Globus pallidus (tissue), 1 donor: ENCODE measurements at regions not wholly inside any gene's neighbourhood (a gene's known extent, or its start where the extent isn't known, plus 50 kb on each side); places are given as distances from the start of the nearest gene placed in this dataset.
"Not testable (repeated sequence)": the region's sequence is repeated elsewhere in the genome, so short reads cannot be mapped to it uniquely, and the experiment has no call there.

Experiments used
- DNase-seq: peaks from one replicate; pipeline ENCODE4 v3.0.0-alpha.2; 2015; ENCODE audit warnings: low spot score

DNA sequence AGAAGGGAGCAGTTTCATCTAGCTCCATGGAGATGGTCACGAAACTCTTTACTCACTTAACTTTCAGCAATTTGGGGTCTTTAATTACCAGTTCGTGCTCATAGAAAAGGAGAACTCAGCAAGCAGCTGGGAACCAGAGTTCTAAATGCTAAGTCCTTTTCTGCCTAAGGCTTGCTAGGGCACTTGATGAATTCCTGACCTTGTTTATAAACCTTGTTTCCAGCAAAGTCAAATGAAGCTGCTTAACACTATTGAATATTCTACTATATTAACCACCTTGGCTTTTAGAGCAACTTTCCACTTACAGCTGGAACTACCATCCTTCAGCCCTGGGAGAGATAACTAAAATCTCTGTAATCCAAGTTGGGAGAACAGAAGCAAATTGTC is 79.5 kb upstream of the TSC22D2 start:
- no peak for DNase-seq

DNA sequence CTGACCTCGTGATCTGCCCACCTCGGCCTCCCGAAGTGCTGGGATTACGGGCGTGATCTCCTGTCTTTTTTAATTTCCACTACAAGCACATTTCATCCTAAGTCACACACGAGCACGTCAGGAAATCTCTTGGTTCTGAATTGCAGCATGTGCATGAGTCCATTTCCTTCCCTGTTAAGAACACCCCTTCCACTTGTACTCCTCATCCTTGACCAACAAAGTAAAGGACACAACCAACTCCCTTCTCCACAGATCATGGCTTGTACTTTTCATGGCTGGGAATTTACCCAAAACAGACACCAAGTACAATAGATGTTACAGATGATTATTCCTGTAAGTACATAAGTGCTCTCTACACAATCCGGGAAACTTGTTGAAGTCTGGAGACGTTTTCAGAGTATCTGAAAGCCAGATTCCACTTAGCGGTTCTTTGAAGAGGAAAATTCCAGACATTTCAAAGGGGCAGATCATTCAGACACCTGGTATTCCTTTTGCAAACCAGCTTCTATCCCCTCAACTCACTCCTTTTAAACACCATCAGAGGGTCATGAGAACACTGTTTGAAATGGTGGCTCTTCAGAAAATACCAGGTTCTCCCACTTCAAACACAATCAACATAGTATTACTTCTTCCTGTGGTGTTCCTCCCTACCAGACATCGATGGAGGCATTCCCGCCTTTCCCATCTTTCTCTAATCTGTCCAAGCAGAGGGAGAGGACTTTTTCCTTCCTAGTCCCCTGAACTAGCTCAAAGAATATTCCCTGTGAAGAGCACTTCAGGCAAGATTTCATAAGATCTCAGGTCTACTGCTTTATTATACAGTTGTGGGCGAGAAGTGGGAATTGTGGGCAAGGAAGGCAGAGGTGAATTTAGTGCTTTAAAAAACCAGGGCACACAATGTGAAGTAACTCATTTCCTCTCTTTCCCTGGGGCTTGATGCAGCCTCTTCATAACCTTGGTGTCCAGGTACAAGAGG is 80.1 kb upstream of the TSC22D2 start:
- DNase-seq: no peak

DNA sequence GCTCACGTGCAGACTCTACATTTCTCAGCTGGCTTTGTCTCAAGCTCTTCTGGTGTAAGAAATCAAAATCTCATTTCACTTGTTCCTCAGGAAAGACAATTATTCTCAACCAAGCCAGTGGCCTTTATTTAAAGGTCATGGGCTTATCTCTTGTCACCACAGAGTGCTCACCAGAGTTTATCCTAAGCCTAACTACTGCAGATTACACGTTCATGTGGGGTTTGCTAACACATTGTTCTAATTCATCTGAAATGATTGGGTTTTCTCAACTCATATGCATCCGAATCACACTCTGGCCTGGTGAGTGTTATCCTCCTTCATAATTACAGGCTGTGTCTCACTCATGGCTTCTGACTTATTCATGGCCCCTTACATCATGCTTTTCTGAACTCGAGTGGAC is 83.3 kb upstream of the TSC22D2 start:
- DNase-seq: no peak

DNA sequence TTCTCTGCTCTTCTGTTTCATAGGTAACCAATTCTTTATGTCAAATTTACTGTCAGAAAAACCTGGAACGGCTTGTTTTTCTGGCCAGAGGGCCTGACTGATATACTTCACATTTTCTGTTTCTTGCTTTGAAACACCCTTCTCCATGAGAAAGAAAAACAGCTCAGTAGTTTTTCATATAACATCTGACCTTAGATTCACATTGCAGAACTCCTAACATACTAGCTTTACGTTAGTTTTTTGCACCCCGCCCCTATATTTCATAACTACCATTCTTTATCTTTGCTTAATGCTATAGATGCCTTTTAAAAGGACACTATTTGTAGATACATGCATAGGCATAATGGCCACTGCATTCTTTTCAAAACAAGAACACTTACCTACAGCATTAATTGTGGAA is 83.9 kb upstream of the TSC22D2 start:
- no peak for DNase-seq

DNA sequence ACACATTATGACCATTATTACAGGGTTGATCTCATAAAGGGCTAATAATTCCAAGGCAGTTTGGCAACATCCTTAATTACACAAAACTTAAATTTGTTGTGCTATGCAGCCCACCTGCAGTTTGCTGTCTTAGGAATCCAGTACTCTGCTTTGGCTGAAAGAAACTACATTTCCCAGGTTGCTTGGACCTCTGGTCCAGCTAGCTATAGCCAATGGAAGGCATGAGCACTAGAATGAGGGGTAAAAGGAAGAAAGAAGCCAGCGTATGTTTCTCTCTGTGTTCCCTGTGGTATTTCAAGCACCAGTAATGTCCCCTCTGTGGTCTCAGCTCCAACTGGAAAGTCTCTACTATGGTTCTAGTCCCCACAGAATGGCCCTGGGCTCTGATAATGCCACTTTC is 84.3 kb upstream of the TSC22D2 start:
- no peak for DNase-seq

DNA sequence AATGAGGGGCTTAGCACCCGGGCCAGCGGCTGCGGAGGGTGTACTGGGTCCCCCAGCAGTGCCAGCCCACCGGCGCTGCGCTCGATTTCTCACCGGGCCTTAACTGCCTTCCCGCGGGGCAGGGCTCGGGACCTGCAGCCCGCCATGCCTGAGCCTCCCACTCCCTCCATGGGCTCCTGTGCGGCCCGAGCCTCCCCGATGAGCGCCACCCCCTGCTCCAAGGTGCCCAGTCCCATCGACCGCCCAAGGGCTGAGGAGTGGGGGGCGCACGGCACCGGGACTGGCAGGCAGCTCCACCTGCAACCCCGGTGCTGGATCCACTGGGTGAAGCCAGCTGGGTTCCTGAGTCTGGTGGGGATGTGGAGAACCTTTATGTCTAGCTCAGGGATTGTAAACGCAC is 85.0 kb upstream of the TSC22D2 start:
- DNase-seq: not testable (repeated sequence)

DNA sequence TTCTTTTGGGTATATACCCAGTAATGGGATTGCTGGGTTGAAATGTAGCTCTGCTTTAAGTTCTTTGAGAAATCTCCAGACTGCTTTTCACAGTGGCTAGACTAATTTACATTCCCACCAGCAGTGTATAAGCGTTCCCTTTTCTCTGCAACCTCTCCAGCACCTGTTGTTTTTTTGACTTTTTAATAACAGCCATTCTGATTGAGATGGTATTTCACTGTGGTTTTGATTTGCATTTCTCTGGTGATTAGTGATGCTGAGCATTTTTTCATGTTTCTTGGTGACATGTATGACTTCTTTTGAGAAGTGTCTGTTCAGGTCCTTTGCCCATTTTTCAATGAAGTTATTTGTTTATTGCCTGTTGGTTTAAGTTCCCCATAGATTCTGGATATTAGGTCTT is 87.1 kb upstream of the TSC22D2 start:
- DNase-seq: not testable (repeated sequence)

DNA sequence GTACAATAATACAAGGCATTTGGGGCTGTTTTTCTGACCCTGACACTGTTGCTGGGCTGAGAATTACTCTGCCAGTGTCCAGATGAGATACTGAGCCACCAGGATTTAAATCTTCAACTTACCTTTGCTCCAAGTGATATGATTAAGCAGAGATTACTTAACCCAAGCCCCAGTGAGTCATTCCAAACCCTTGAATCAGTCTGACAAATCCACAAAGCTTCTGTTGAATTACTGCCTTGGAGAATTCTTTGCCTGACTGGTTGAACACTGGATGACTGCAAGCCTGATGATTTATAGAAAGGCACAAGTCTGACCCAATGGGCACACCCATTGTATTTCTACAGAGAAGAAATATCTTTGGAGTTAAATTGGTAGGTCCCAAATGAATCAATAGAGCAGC is 88.2 kb upstream of the TSC22D2 start:
- DNase-seq: no peak

DNA sequence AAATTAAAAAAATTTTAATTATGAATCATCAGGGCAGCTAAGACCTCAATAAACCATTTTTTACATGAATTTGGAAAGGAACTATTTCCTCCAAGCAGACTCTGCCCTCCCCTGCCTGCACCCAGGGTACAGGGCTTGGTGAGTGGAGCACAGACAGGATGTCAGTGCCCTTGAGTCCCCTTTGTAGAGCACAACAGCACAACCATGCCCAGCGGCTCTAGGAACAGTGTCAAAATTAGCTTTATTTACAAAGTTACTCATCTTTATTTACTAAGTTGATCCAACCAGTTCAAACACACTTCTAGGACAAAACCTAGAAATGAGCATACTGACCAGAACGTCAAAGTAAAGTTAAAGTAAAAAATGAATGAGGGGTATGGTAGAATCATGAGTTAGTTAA is 90.6 kb upstream of the TSC22D2 start:
- DNase-seq: no peak

DNA sequence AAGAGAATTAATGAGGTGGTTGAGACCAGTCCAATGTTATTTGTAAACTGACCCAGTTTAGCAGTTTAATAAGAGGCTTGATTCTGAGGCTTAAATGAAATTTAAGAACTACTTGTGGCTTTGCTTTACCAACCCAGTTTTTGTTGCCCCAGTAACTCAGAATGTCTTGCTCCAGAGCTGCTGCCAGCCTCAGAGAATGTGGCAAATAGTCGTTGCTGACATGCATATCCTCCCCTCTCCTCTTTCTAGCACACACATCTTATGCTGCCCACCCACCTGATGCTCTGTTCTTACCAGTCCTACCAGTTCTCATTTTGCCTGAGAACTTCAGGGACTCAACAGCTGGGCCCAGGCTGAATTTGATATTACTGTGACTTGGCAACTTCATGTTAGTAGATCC is 92.4 kb upstream of the TSC22D2 start:
- no peak for DNase-seq

DNA sequence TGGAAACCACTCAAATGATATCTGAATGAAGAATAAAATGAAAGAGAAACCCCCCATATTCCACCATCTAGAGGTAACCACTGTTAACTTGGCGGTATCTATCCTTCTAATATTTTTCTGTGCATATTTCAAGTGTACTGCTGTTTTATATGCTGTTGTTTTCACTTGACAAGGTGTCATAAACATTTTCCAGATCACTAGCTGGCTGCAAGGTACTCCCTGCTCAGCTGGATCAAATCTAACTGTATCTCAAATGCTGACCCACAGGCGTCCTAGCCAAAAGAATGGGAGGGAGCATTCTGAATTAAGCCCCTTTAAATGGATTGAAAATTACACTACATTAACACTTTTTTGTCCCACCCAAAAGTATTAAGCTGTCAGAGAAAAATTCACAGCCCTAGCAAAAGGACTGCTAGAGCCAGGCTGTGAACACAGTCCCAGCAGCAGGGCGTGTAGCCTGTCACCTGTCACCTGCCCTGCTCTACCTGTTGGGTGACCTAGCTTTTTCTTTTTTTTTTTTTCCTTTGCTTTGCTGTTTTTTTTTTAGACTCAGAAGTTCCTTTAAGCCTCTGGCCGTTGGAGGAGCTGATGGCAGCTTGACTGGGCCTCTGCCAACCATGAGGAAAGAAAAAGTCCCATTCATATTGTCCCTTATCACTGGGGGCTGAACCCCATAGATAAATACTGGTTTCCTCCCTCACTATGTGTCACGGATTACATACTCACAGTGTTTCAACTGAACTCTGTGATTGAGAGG is 93.7 kb upstream of the TSC22D2 start:
- no peak for DNase-seq

DNA sequence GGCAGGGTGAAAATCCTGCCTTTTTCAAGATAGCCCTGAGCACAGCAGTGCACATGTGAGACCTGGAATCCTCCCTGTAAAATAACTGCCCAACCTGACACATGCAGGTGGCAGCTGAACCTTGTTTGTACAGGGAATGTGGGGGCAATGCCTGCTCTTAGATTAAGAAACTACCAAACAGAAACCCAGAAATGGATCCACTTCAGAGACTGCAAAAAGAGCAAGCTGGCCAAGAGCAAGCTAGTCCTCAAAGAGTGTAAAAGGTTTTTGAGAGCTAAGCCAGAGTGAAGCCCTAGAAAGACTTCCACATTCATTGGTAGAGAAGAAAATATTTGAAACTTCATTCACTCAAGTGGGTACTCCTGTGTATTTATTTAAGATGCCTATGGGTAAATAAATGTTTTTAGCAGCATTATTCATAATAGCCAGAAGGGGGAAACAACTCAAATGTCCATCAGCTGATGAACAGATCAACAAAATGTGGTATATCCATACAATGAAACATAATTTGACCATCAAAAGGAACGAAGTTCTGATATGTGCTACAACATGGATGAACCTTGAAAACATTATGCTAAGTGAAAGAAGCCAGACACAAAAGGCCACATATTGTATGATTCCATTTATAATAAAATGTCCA is 96.0 kb upstream of the TSC22D2 start:
- no peak for DNase-seq

DNA sequence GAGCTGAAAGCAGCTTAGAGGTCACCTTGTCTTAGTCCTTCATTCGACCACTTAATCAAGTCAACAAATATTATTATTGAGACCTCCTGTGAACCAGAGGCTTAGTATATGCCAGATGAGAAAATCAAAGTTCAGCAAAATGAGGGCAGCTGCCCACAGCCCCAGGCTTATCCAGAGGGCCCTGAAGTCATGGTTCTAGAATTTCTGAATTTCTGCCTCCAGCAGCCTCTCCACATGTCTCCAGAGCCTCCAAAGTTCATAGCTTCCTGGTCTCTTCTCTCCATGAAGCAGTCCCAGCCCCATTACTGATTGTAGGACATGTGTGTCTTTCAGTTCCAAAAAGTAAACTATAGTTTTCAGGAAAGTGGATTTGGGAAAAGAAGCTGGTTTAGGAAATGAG is 96.9 kb upstream of the TSC22D2 start:
- no peak for DNase-seq

DNA sequence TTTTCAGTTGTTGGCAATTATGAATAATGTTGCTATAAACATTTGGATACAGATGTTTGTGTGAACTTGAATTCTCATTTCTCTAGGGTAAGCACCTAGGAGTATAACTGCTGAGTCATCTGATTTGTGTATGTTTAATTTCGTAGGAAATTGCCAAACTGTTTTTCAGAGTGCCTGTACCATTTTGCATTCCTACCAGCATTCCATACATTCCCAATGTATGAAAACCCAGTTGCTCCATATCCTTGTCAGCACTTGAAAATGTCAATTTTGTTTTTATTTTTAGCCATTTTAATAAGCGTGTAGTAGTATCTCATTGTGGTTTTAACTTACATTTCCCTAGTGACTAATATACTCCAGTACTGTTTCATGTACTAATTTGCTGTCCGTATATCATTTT is 98.5 kb upstream of the TSC22D2 start:
- DNase-seq: no peak

DNA sequence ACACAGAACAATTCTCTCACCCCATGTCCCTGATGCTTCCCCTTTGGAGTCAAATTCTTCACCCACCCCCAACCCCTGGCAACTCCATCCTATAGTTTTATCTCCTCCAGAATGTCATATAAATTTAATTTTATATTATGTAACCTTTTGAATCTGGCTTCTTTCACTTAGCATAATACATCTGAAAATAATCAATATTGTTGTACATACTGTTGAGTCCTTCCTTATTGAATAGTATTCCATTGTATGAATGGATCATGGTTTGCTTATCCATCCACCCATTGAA is 98.9 kb upstream of the TSC22D2 start:
- DNase-seq: no peak

DNA sequence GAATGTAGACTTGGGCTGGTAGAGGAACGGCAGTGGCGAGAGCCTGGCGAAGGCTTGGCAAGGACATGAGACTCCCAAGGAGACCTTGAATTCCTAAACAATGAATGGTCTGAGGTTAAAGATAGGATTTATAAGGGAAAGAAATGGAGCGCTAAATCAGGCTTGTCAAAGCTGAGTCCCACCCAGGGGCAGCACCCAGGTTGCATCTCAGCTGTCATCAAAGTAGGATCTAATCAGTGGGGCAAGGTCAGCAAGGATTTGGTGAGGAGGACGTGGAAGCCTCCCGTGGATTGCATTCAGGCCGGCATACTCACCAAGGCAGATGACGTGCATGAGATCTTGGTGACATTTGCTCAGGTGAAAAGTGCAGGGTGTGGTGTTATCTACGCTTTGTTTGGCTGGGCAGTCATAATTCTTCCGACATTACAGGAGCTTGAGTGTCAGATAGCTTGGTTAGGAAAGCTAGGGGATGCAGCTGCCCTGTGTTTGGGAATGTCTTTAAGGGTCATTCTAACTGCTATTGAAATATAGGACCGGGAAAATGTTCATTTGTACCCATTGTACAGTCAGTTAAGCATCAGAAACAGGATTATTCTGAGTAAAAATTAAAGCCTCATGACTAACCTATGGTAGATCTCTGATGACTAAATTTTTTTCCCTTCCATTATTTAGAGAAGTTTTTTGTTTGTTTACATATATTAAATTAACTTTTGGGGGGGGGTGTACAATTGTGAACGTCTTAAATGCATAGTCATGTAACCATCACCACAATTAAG is 99.4 kb upstream of the TSC22D2 start:
- no peak for DNase-seq

DNA sequence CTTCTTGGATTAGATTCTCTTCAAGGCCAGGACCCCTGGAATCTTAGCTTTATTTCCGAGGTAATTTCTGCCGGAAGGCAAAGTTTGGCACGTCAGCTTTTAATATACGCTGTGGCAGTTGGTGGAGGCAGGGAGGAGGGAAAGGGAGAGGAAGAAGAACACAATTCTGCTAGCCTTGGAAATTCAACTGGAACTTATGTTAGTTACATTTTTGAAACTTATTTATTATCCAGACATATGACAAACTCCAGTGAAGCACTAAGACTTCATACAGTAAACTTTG is 100.1 kb upstream of the TSC22D2 start:
- DNase-seq: no peak

DNA sequence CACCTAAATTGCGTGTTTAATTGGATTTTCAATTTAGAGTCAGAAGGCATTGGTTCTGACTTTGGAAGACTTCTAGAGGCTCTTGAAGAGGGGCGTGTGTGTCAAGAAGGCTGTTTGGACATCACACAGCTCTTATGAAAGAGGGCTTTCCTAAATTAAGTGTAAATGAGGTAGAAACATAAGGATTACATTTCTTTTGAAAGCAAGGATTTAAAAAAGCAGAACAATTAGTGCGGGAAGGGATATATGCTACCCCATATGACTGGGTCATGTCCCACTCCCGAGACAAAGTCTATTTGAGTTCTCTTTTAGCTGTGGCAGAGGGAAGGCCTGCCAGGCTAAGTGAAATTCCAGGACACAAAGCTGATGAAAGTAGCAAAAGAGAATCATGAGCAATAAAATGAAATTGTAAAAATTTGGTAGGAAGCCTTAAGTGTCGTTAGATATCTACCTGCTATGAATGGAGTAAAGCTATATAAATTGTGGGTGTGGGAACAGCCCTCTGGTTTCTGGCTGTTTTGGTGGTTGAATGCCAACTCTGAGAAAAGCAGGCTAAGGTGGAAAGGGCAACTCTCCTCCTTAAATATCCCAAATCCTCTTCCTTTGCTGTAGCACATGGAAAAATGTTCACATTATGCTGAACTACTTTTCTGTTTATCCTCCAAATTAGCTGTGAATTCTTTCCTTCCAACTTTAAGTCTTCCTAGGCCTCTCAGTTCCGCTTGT is 100.6 kb upstream of the TSC22D2 start:
- DNase-seq: no peak

DNA sequence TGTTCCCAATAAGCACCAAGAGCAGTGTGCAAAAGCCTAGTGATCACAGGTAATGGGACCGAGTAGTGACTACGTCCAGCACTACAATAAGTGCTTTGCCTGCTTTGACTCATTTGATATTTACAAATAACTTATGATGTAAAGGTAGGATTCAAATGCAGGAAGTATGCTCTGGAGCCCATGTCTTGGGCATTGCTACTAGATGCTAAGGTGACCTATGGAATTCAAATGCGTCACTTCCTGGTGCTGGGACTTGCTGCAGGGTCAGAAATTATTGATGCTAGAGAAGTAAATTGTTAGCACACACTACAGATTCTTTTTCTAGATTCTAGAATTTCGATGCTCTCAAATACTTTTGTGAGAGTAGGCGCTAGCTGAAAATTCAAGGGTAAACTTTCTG is 101.2 kb upstream of the TSC22D2 start:
- DNase-seq: no peak

DNA sequence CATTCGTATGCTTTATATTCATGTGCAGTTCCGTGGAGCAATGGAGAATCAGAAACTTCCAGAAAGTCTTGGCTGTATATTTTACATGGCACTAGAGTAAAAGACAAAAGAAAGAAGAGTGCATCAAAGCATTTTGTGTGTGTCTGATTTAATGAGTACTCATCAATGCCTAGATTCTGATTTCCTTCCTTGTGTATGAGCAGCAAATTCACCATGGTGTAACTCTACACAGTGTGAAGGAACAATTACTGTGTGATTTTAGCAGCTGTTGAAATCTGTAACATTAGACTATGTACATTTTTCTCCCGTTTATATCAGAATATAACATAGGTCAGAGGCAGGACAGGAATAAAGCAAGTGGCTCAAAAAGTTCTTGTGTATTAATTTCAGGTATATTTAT is 102.0 kb upstream of the TSC22D2 start:
- no peak for DNase-seq

DNA sequence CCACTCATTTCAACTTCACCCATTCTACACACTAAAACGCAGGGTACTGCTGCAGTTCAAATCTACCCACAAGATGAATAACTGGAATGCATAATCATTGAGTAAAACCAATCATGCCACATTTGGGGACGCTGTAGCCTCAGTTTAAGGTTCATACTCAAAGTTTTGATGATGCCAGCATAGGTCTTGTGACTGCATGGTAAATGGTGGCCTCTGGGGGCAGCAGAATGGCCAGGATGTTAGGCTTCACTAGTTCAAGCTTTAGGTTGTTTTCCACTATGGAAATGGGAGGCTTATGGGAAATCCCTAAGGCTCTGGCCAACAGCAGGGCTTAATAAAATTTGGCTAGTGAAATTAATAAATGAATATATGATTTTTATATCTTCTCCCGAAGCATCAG is 104.3 kb upstream of the TSC22D2 start:
- peak; percentile 17 for DNase-seq

DNA sequence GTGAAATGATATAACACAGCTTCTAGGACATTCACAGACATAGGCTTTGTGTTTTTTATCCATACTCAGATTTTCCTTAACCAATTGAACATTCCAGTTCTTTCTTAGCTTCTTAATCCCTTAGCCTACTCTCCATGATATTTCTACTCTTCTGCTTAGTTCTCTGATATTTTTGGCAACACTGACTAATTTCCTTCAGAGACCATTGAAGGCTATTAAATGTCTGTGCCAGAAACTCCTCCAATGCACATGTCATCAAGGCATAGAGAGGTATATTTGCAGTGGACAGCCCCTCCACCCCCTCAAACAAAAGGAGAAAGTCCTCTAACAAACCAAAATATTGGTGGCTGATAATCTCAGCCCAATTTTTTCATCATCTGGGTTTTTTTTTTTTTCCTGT is 105.9 kb upstream of the TSC22D2 start:
- no peak for DNase-seq
